ENCODE measurements at regions not wholly inside any gene's neighbourhood (a gene's known extent, or its start where the extent isn't known, plus 50 kb on each side); places are given as distances from the start of the nearest gene placed in this dataset.
"Not testable (repeated sequence)": the region's sequence is repeated elsewhere in the genome, so short reads cannot be mapped to it uniquely, and the experiment has no call there.

- DNase-seq, result no peak
Observed at GRCh38 chr10:53521046-53521445, 748.5 kb upstream of the MBL2 start.

- DNase-seq, result no peak
Observed at GRCh38 chr10:53508197-53508596, 735.6 kb upstream of the MBL2 start.

- DNase-seq, result not testable (repeated sequence)
Observed at GRCh38 chr10:53504492-53504891, 731.9 kb upstream of the MBL2 start.

- DNase-seq, result no peak
Observed at GRCh38 chr10:53491774-53492173, 719.2 kb upstream of the MBL2 start.

GRCh38 chr10:53490553-53490952, 718.0 kb upstream of the MBL2 start:
- DNase-seq, result no peak

- DNase-seq, result no peak
Observed at GRCh38 chr10:53489335-53490182, 717.0 kb upstream of the MBL2 start.

GRCh38 chr10:53487019-53487983, 714.7 kb upstream of the MBL2 start:
- DNase-seq, result no peak

GRCh38 chr10:53485422-53485821, 712.8 kb upstream of the MBL2 start:
- DNase-seq, result not testable (repeated sequence)

GRCh38 chr10:53479365-53479764, 706.8 kb upstream of the MBL2 start:
- DNase-seq, result no peak

GRCh38 chr10:53477313-53477675, 704.7 kb upstream of the MBL2 start:
- no peak for DNase-seq

GRCh38 chr10:53476650-53477312, 704.2 kb upstream of the MBL2 start:
- DNase-seq, result no peak

GRCh38 chr10:53469383-53469782, 696.8 kb upstream of the MBL2 start:
- DNase-seq, result no peak

GRCh38 chr10:53463539-53463938, 691.0 kb upstream of the MBL2 start:
- no peak for DNase-seq

GRCh38 chr10:53458007-53458406, 685.4 kb upstream of the MBL2 start:
- no peak for DNase-seq

GRCh38 chr10:53453196-53453595, 680.6 kb upstream of the MBL2 start:
- DNase-seq, result no peak

- DNase-seq, result no peak
Observed at GRCh38 chr10:53447576-53447975, 675.0 kb upstream of the MBL2 start.

GRCh38 chr10:53441843-53442242, 669.3 kb upstream of the MBL2 start:
- no peak for DNase-seq

GRCh38 chr10:53440601-53441000, 668.0 kb upstream of the MBL2 start:
- DNase-seq, result no peak

GRCh38 chr10:53439075-53439474, 666.5 kb upstream of the MBL2 start:
- not testable (repeated sequence) for DNase-seq

- no peak for DNase-seq
Observed at GRCh38 chr10:53434413-53434812, 661.8 kb upstream of the MBL2 start.

GRCh38 chr10:53432035-53432434, 659.5 kb upstream of the MBL2 start:
- no peak for DNase-seq

GRCh38 chr10:53430974-53431373, 658.4 kb upstream of the MBL2 start:
- no peak for DNase-seq

Data from femur (tissue), 1 donor.